ENCODE measurements at regions not wholly inside any gene's neighbourhood (a gene's known extent, or its start where the extent isn't known, plus 50 kb on each side); places are given as distances from the start of the nearest gene placed in this dataset.

DNA sequence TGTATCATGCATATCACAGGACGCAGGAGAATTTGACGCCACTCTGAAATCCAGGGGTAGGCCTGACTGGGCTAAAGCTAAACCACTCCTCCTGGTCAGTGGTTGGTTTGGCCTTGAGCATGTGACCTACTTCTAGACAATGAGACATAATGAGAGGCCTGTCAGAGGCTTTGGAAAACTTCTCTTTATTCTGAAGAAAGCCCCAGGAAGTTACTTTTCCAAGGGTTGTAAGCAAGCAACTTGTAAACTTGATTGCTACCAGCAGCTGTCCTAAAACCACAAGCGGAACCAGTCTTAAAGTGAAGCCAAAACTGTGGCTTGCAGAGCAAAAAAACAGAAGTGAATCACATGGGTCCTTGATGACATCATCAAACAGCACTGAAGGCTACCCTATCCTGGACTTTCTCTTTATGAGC is 138.2 kb upstream of the COX10 start:
- no peak for DNase-seq (ENCODE audit: low read depth, low spot score)

DNA sequence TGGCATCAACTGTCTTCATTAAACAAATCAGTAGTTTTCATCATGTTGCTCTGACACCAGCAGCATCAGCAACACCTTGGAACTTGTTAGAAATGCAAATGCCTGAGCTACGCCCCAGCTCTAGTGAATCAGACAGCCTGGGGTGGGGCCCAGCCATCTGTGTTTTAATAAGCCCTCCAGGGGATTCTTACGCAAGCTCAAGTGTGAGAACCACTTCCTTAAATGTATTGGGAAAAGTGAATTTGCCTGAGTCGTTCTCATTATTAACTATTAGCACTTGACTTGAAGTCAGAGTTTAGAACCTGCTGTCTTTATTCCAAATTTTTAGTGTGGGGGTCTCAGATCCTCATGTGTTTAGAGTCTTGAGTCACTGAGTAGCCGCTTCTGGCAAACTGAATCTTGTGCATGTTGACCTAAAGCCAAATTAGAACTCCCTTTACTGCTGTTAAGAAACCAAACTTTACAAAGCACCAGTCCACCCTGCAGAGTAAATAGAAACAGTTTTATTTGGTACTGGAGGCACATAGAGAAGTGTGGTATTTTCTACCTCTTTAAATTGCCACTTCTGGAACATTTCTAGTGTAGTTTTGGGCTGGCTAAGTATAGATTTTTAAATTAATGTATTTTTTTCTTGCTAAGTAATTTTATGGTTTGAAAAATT is 137.4 kb upstream of the COX10 start:
- peak; percentile 44 for DNase-seq (ENCODE audit: low read depth, low spot score)

DNA sequence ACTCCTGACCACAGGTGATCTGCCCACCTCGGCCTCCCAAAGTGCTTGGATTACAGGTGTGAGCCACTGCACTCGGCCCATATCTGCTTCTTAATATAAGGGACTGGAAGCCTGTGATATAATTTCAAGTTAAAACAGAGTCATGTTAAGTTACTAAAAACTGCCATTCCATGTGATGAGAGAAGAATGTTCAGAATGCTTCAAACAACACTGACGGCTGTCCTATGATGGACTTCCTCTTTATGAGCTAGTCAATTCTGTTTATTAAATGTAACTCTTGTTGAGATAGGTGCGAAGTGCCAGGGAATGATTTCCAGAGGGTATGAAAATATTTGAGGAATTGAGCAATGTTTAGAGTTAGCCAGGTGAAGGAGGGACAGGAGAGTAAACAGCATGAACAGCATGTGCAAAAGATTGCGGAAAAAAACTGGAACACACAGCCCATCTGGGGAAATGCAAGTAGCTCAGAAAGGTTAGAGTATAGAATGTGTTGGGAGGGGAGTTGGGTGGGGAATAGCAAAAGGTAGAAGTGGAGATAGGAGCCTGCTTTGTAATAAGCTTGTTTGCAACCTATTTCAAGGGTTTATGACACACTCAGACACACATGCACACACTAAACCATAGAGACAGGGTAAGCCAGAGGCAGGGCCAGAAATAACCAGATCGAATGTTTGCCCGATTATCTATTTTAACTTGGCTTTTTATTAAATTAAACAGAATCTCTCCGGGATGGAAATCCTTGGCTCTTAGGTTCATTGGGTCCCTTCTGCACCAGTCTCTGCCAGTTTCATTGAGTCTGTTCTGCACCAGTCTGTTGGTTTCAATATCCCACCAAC is 135.6 kb upstream of the COX10 start:
- DNase-seq (ENCODE audit: low read depth, low spot score): no peak

DNA sequence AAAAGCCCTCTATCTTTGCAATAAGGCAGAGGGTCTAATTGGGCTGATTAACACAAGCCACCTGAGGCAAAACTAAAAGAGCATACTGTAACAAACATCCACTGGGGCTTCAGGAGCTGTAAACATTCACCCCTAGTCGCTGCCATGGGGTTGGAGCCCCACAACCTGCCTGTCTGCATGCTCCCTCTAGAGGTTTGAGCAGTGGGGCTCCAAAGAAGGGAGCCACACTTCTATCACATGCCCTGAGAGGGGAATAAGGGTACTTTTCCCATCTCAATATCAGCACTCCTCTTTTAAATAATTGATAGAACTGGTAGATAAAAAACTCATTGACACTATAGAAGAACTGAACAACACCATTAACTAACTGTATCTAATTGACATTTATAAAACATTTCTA is 130.1 kb upstream of the COX10 start:
- no peak for DNase-seq (ENCODE audit: low read depth, low spot score)

GRCh38 chr17:13940858-13941665 is 128.2 kb upstream of the COX10 start:
- DNase-seq (ENCODE audit: low read depth, low spot score): peak; percentile 44

- DNase-seq (ENCODE audit: low read depth, low spot score): no peak
These were observed 127.5 kb upstream of the COX10 start for GRCh38 chr17:13941781-13942180.

GRCh38 chr17:13943909-13944308 is 125.4 kb upstream of the COX10 start:
- no peak for DNase-seq (ENCODE audit: low read depth, low spot score)

GRCh38 chr17:13947499-13947898 is 121.8 kb upstream of the COX10 start:
- DNase-seq (ENCODE audit: low read depth, low spot score): no peak

- no peak for DNase-seq (ENCODE audit: low read depth, low spot score)
These were observed 117.1 kb upstream of the COX10 start for GRCh38 chr17:13952009-13952750.

DNA sequence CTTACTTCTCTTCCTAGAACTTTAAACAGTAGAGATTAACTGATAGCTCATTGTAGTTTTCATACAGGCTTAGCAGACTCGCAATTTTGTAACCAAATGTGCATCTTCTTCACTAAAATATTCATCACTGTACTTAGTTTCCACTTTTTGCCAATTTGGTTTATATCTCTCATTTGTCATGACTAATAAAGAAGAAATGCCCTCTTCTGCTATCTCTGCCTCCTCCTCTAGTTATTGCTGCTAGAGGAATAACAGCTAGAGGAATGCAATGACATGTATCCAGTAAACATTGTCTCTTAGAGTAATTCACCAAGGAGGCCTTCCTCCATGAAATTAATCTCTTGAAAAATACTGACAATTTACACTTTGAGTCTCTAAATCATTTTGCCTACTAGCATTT is 115.5 kb upstream of the COX10 start:
- no peak for DNase-seq (ENCODE audit: low read depth, low spot score)

- no peak for DNase-seq (ENCODE audit: low read depth, low spot score)
These were observed 111.7 kb upstream of the COX10 start for GRCh38 chr17:13957636-13958035.

DNA sequence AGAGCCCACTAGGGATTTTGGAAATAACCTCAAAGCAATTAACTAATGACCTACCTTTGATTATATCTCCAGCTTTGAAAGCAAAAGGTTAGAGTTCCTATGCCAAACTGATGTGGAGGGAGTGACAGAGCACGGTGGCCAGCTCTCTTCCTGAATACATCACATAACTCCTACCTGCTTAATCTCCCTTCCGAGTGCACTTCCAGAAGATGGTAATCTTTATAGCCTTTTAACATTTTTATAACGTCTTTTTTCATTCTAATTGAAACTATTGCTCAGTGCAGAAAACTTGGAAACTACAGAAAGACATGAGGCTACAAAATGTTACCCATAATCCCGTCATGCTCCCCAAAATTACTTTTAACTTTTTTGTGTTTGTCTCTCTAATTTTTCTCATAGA is 110.5 kb upstream of the COX10 start:
- no peak for DNase-seq (ENCODE audit: low read depth, low spot score)

DNA sequence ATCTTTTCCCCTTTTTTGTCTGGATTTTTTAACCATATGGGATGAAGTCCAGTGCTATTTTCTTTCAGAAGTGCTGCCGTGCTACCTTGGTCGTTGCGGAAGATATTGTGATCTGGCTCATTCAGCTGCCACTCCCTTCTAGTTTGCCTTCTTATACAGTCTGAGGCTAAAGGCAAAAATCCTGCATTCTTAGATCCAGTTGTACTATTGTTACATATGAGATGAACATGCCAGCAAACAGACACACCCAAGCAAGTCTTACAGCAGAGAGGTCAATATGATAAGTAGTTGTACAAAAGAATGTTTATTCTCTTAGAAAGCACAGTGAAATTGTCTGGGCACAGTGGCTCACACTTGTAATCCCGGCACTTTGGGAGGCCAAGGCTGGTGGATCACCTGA is 108.0 kb upstream of the COX10 start:
- no peak for DNase-seq (ENCODE audit: low read depth, low spot score)

DNA sequence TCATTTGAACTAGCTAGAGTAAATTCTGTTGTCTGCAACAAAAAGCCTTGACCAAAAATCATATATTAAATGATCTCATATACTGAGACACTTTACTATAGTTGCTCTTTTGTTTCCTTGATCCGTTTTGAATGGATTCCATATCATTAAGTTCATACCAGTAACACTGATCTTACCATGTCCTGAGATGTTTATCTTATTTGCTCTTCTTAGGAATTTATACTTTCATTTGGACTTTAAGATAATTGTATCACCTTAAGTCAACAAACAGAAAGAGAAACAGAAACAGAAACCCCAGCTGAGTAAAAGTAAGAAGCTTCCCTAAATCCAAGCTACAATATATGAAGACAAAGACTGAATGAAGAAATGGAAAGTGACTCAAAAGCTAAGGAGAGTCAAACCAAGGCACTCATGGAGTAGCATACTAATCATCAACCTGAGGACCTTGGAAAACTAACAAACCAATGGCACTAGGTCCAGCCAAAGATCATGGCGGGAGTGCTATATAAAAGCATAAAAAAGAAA is 106.5 kb upstream of the COX10 start:
- DNase-seq (ENCODE audit: low read depth, low spot score): no peak

- DNase-seq (ENCODE audit: low read depth, low spot score): no peak
These were observed 101.9 kb upstream of the COX10 start for GRCh38 chr17:13967416-13967815.

DNA sequence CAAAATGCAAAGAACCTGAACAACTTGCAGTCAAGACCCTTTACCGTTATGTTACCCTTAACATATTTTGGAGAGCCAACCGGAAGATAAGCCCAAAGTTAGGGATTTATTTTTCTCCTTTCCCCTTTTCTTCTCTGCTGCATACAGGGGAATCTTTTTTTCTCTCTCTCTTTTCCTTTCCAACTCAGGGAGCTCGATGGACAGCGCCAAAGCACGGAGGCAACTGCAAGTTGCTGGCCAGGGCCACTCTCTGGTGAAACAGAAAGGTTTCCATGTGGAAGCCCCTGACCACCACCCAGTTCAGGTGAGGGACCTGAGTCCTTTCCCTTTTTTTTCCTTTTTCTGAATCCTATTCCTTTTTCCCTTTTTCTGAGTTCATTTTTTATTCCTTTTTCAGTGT is 98.8 kb upstream of the COX10 start:
- DNase-seq (ENCODE audit: low read depth, low spot score): no peak

DNA sequence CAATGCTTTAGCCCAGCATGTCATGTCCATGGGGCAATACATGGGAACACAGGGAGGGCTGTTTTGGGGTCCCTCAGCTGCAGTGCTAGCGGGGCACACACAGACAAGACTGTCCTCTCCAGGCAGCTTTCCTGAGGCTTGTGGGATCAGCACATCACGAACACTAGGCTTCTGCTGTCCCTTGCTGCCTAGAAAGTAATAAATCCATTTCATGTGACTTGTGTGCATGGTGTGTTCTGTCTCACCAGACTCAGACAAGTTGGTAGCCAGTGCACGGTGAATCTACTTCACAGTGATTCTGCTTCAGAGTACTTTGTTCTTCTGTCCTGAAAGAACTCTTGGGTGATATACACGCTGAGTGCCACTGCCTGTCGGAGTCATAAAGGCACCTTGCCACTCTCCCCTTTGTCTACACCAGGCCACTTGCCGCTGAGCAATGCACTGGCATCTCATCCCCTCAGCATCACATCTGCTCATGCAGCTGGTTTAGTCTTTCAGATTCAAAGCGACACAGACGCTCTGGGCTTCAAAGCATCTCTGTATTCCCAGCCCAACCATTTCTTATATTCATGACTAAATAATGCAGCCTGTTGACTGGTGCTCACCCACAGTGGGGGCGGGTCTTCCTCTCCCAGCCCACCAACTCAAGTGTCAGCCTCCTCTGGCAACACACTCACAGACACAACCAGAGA is 95.2 kb upstream of the COX10 start:
- peak; percentile 15 for DNase-seq (ENCODE audit: low read depth, low spot score)

DNA sequence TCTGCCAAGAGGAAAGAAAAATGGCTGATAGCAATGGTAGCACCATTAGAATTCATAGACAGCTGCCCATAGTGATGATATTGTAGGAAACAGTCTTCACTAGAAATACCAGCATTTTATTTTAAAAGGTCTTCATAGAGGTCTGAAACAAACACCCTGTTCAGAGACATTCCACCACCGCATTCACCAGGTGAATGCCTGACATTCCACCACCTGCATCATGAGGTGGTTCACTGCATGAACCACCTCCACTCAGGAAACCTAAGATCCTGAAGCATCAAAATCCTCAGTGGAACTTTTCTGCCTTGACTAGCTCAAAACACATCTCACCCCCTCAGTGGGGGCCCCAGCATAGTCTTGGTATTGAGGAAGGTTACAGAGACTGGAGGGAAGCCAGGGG is 91.5 kb upstream of the COX10 start:
- DNase-seq (ENCODE audit: low read depth, low spot score): no peak

GRCh38 chr17:13978478-13978877 is 90.8 kb upstream of the COX10 start:
- DNase-seq (ENCODE audit: low read depth, low spot score): no peak

DNA sequence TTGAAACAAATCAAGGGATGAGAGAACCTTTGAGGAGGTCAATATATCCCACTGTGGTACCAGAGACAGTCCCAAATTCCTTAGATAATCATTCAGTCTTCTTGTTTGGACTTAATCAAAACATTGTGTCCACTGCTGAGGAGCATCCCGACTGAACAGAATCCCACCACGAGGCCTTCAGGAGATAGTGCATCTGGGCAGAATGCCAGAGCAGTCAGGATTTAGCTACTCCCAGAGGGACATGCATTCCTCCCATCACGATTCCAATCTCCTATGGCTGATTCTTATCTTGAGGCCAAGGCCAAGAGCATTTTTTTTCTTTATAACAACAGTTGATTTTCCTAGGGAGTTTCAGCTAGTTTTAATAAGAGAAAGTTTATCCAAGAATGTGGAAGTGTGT is 87.4 kb upstream of the COX10 start:
- DNase-seq (ENCODE audit: low read depth, low spot score): no peak

DNA sequence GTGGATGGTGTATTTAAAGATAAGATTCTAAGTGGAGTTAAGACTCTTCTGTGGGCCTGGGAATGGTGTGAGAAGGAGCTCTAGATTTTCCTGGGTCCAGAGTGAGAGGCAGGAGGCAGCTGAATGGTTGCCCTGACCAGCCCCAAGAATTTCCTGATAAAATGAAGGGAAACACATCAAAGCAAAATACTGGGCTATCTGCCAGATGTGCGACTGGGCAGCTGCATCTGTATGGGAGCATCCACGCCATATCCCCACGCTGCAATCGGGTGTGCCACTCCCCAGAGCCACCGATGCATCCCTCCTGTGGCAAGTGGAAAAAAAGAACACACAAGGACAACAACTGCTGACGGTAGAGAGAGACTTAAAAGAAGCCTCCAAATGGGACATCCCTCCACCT is 84.3 kb upstream of the COX10 start:
- no peak for DNase-seq (ENCODE audit: low read depth, low spot score)
